Natural killer cell (primary cell): ENCODE measurements at regions not wholly inside any gene's neighbourhood (a gene's known extent, or its start where the extent isn't known, plus 50 kb on each side); places are given as distances from the start of the nearest gene placed in this dataset.

Source experiments
- ATAC-seq, 3 donors: fragments of 150-1000 bp in 2 of 3; fragments of 200-7000 bp in 1 of 3; cut with Tn5 transposase; 1 replicate in 1 of 3; 2 replicates in 2 of 3; pipeline ENCODE4 v1.10.0; 2021; ENCODE audit warnings: mild to moderate bottlenecking in 2 of 3, moderate library complexity in 2 of 3
- DNase-seq, 2 donors: peaks; one replicate each; pipeline versions ENCODE4 v3.0.0 to v3.0.0-alpha.2; 2013 to 2021; ENCODE audit warnings: mixed read lengths in 1 of 2
- H3K27ac ChIP-seq: one replicate; pipeline ENCODE4 v1.5.1; 2013; ENCODE audit warnings: mild to moderate bottlenecking, low read length
- H3K27me3 ChIP-seq: one replicate; pipeline ENCODE4 v1.6.1; 2013; ENCODE audit warnings: low read length; ENCODE audit not compliant: control insufficient read depth, insufficient read depth
- H3K36me3 ChIP-seq: one replicate; pipeline ENCODE4 v1.6.1; 2013; ENCODE audit warnings: low read length; ENCODE audit not compliant: control insufficient read depth, insufficient read depth
- H3K4me1 ChIP-seq: one replicate; pipeline ENCODE4 v1.6.1; 2013; ENCODE audit warnings: low read length; ENCODE audit not compliant: control insufficient read depth, insufficient read depth
- H3K4me3 ChIP-seq: one replicate; pipeline ENCODE4 v1.5.1; 2013; ENCODE audit warnings: low read length
- H3K9me3 ChIP-seq: one replicate; pipeline ENCODE4 v1.6.1; 2013; ENCODE audit warnings: low read length; ENCODE audit not compliant: control insufficient read depth, insufficient read depth
- H3K27ac Mint-ChIP-seq, 2 donors: one replicate each; pipeline ENCODE4 v1.8.0; 2022; ENCODE audit warnings: mild to moderate bottlenecking in 2 of 2, mixed read lengths in 2 of 2, moderate library complexity in 1 of 2
- H3K27me3 Mint-ChIP-seq, 2 donors: one replicate each; pipeline ENCODE4 v1.8.0; 2022; ENCODE audit warnings: low read depth in 2 of 2, mixed read lengths in 2 of 2
- H3K36me3 Mint-ChIP-seq: one replicate; pipeline ENCODE4 v1.8.0; 2022; ENCODE audit warnings: mixed read lengths
- H3K4me1 Mint-ChIP-seq, 2 donors: one replicate each; pipeline ENCODE4 v1.8.0; 2022; ENCODE audit warnings: mixed read lengths in 2 of 2
- H3K4me3 Mint-ChIP-seq: one replicate; pipeline ENCODE4 v1.8.0; 2022; ENCODE audit warnings: mild to moderate bottlenecking, moderate library complexity, mixed read lengths
- H3K9me3 Mint-ChIP-seq, 2 donors: one replicate each; pipeline ENCODE4 v1.8.0; 2022; ENCODE audit warnings: mixed read lengths in 2 of 2
- WGBS: methylation state at CpG from one replicate; pipeline ENCODE4 v1.1.7; 2013; ENCODE audit warnings: missing lambda C conversion rate; ENCODE audit not compliant: insufficient coverage; 5-methylcytosine and 5-hydroxymethylcytosine counted together
- intact Hi-C: fragments of 100-400 bp; cut with micrococcal nuclease; formaldehyde crosslinking; loops from one replicate; pipeline ENCODE4 v1.14.2; 2022
- TF ChIP-seq, protein P1 (sequence below): fragments of 200-600 bp; IDR thresholded peaks from one replicate; pipeline ENCODE4 v1.8.0; 2022; ENCODE audit warnings: antibody characterized with exemption

DNA sequence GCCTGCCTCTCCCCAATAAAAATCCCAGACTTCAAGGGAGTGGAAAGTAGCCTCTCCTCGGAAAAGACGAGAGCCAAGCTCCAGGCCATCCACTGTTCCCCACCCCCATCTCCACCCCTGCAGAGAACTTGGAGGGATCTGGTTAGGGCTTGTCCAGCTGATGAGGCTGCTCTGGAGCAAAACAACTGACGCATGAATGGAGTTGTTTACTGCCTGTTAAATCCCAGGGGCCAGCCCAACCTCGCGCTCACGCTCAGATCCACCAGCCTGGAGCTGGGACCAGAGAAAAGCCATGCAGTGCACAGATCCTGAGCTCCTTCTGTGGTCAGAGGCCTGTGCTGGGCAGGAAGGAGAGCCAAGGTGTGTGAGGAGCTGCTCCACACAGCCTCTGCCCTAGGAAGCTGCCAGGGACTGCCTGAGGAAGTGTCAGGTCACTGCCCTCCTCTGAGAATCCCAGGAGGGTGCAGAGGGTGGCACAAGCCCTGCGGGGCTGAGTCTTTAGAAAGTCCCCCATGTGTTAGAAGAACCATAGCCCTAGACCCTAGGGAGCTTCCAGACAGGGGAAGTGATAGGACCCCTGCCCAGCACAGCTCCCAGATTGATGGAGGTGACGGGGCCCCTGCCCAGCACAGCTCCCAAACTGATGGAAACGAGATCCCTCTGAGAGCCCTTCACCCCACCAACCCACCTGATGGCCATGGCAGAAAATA is 109.0 kb upstream of the IPO9 start:
- Histone ChIP-seq H3K27ac (no peak overlapping the region), H3K9me3 (no peaks in the 10 kb centered on the region), H3K4me3 (no peak overlapping the region), H3K4me1 (peaks cover 22% of the 10 kb centered on the region), H3K36me3 (no peaks in the 10 kb centered on the region), H3K27me3 (no peaks in the 10 kb centered on the region)
- Mint-ChIP-seq H3K27ac (no peak overlapping the region), H3K27me3 (no peaks in the 10 kb centered on the region), H3K4me1 (no peaks in the 10 kb centered on the region), H3K36me3 (no peaks in the 10 kb centered on the region), H3K9me3 (no peaks in the 10 kb centered on the region), H3K4me3 (no peak overlapping the region)
- intact Hi-C loops, result no loop called here
- TF ChIP-seq, protein P1, sequence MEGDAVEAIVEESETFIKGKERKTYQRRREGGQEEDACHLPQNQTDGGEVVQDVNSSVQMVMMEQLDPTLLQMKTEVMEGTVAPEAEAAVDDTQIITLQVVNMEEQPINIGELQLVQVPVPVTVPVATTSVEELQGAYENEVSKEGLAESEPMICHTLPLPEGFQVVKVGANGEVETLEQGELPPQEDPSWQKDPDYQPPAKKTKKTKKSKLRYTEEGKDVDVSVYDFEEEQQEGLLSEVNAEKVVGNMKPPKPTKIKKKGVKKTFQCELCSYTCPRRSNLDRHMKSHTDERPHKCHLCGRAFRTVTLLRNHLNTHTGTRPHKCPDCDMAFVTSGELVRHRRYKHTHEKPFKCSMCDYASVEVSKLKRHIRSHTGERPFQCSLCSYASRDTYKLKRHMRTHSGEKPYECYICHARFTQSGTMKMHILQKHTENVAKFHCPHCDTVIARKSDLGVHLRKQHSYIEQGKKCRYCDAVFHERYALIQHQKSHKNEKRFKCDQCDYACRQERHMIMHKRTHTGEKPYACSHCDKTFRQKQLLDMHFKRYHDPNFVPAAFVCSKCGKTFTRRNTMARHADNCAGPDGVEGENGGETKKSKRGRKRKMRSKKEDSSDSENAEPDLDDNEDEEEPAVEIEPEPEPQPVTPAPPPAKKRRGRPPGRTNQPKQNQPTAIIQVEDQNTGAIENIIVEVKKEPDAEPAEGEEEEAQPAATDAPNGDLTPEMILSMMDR, result no peak
- 80% methylated on average over 9 of the region's 9 CpGs for WGBS
- no peak for DNase-seq
- no peak for ATAC-seq

DNA sequence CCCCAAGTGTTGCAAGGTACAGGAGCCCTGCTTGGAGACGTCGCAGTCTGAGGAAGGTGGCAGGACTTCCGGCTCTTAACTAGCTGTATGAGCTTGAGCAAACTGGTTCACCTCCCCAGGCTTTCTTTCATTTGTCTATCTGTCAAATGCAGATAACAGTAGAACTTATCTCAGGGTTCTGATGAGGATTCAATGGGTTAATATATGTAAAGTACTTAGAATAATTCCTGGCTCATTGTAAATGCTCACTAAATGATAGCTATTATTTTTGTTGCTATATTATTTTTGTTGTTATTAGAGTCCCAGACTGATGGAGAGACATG is 108.5 kb upstream of the IPO9 start:
- no peaks in the 10 kb centered on the region for H3K4me1 Mint-ChIP-seq
- 93% methylated on average over 3 of the region's 3 CpGs for WGBS
- Histone ChIP-seq H3K4me1 (peaks cover 19% of the 10 kb centered on the region), H3K27ac (no peak overlapping the region), H3K27me3 (no peaks in the 10 kb centered on the region), H3K9me3 (no peaks in the 10 kb centered on the region), H3K36me3 (no peaks in the 10 kb centered on the region), H3K4me3 (no peak overlapping the region)
- no peak for ATAC-seq
- H3K4me3 Mint-ChIP-seq, result no peak overlapping the region
- TF ChIP-seq, protein P1, result no peak
- H3K36me3 Mint-ChIP-seq, result no peaks in the 10 kb centered on the region
- no peaks in the 10 kb centered on the region for H3K9me3 Mint-ChIP-seq
- H3K27ac Mint-ChIP-seq, result no peak overlapping the region
- no peaks in the 10 kb centered on the region for H3K27me3 Mint-ChIP-seq
- intact Hi-C loops, result no loop called here
- no peak for DNase-seq

DNA sequence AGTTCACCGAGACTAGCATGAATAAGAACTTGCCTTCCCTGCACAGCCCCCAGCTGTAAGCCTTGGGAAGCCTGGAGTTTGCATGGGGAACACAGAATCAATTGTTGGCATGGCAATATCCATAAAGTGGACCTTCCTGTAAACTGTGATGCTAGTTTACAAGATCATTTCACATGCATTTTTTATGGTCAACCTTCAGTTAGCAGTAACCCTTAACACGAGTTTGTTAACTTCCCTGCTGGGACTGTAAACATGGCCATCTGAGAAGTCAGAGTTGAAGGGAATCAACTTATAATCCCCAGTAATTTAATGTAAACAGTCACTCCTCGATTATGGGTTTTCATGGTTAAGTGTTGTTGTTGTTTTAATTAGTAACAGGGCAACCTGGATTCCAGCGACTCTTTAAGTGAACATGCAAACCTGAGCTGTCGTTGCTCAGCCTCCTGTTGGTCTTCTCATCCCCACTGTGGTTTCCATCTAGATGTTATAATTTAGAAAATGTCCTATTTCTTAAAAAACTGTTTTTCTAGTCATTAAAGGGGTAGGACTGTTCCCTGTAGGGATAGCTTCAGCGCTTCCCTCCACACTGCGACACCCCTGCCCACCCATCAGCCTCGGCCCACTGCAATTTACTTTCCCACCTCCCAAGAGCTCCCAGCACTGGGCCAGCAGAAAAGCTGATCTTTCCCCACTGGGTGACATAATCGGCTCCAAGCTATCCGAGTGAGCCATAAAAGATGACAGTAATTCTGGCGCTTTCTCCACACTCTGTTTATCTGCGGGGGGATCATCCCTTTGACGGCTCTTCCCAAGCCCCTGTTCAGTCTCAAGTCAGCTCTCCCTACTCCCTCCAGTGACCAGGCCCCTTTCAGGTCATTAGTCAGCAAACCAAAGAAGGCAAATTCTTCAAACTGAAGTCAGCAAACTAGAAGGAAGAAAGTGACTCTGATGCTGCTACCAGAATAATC is 107.6 kb upstream of the IPO9 start:
- Mint-ChIP-seq H3K36me3 (no peaks in the 10 kb centered on the region), H3K4me3 (no peak overlapping the region), H3K9me3 (no peaks in the 10 kb centered on the region), H3K27ac (no peak overlapping the region), H3K4me1 (no peaks in the 10 kb centered on the region), H3K27me3 (no peaks in the 10 kb centered on the region)
- DNase-seq, result no peak
- Histone ChIP-seq H3K9me3 (no peaks in the 10 kb centered on the region), H3K4me1 (peaks cover 14% of the 10 kb centered on the region), H3K27me3 (no peaks in the 10 kb centered on the region), H3K4me3 (no peak overlapping the region), H3K27ac (no peak overlapping the region), H3K36me3 (no peaks in the 10 kb centered on the region)
- intact Hi-C loops, result no loop called here
- TF ChIP-seq, protein P1, result no peak
- ATAC-seq, result no peak
- WGBS, result 84% methylated on average over 12 of the region's 13 CpGs
